Activated T-cell treated with anti-CD3 and anti-CD28 coated beads, Interleukin-2, amount 50 U/mL, for 24 hours (primary cell): ENCODE measurements at regions not wholly inside any gene's neighbourhood (a gene's known extent, or its start where the extent isn't known, plus 50 kb on each side); places are given as distances from the start of the nearest gene placed in this dataset.

Experiments
- DNase-seq: peaks from one replicate; pipeline ENCODE4 v3.0.0-alpha.2; 2020
- H3K27ac Mint-ChIP-seq: 2 replicates; pipeline ENCODE4 v1.8.0; 2020; ENCODE audit warnings: mild to moderate bottlenecking, mixed read lengths
- H3K27me3 Mint-ChIP-seq: 2 replicates; pipeline ENCODE4 v1.8.0; 2020; ENCODE audit warnings: mixed read lengths
- H3K36me3 Mint-ChIP-seq: 2 replicates; pipeline ENCODE4 v1.8.0; 2020; ENCODE audit warnings: low read depth, mixed read lengths
- H3K4me1 Mint-ChIP-seq: 2 replicates; pipeline ENCODE4 v1.8.0; 2020; ENCODE audit warnings: low read depth, mixed read lengths
- H3K4me3 Mint-ChIP-seq: 2 replicates; pipeline ENCODE4 v1.8.0; 2020; ENCODE audit warnings: mild to moderate bottlenecking, moderate library complexity, mixed read lengths
- H3K9me3 Mint-ChIP-seq: 2 replicates; pipeline ENCODE4 v1.8.0; 2020; ENCODE audit warnings: mixed read lengths

DNA sequence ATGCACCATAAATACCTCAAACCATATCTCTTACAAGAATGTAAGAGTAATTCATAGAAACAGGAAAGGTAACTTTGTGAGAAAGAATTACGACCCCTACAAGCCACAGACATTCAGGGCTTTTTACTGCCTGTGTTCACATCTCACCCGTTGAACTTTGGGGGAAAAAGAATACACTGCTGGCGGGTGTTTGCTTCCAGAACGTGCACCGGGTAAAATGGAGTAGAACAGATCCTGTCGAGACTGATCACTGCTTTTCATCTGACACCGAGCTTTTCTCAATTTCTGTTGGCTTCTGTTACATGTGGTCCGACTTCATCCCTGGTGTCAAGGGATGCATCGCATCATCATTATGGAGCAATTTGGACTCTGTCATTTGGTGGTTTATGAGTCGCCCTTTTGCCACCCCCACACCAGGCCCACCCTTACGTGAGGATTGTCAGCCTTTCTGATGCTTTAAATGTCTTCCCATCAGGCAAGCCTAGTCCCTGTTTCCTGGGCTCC is 219.2 kb upstream of the ZFP64 start:
- Mint-ChIP-seq H3K4me3 (peak overlapping the region; percentile 34), H3K9me3 (peaks cover 21% of the 10 kb centered on the region), H3K36me3 (peaks cover 10% of the 10 kb centered on the region), H3K27ac (peak overlapping the region; percentile 71), H3K27me3 (no peaks in the 10 kb centered on the region), H3K4me1 (peaks cover 65% of the 10 kb centered on the region)
- no peak for DNase-seq

DNA sequence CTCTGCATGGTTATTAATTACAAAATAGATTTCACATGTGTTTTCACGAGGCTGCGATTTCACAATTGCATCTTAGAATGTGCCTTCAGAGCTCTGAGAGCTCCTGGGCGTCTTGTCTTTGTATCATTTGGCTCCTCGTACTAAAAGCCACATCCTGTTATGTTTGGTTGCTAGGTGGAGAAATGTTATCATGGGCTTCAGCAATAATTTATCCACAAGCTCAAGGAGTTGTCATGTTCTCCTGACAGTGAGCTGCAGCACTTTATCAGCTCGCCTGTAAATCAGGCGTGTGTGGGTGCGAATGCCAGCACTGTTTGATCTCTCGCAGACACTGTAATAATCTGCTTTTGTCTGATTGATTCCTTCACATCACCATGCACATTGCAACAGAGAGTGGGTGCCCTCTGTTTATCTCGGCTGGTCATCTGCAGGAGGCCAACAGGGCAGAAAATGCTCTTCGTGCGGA is 218.6 kb upstream of the ZFP64 start:
- Mint-ChIP-seq H3K36me3 (peaks cover 10% of the 10 kb centered on the region), H3K27me3 (no peaks in the 10 kb centered on the region), H3K4me1 (peaks cover 70% of the 10 kb centered on the region), H3K27ac (peak overlapping the region; percentile 71), H3K4me3 (peak overlapping the region; percentile 34), H3K9me3 (peaks cover 21% of the 10 kb centered on the region)
- DNase-seq: peak; percentile 38

DNA sequence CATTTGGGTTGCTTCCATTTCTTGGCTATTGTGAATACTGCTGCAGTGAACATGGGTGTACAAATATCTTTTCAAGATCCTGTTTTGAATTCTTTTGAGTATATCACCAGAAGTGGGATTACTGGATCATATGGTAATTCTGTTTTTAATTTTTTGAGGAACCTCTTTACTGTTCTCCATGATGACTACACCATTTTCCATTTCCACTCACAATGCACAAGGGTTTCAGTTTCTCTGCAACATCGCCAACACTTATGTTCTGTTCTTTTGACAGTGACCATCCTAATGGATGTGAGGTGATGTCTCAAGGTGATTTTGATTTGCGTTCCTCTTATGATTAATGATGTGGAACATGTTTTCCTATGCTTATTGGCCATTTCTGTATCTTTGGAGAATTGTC is 214.4 kb upstream of the ZFP64 start:
- no peak for DNase-seq
- Mint-ChIP-seq H3K27me3 (no peaks in the 10 kb centered on the region), H3K4me1 (peaks cover 77% of the 10 kb centered on the region), H3K4me3 (no peak overlapping the region), H3K36me3 (no peaks in the 10 kb centered on the region), H3K27ac (peak overlapping the region; percentile 70), H3K9me3 (peaks cover 16% of the 10 kb centered on the region)

DNA sequence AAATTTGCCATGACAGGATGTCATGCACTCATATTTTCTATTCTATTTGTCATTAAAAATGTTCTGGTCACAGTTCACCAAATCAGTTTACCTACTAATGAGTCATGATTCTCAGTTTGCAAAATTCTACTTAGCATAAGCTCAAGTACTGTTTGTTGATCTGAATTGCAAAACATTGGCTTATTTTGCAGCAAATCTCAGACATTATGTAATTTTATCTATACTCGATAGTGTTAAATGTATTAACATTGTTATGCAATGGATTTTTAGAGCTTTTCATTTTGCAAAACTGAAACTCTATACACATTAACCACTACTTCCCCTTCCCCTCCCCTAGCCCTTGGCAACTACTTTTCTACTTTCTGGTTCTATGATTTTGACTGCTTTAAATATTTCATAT is 213.8 kb upstream of the ZFP64 start:
- Mint-ChIP-seq H3K4me1 (peaks cover 73% of the 10 kb centered on the region), H3K9me3 (peaks cover 16% of the 10 kb centered on the region), H3K4me3 (peak overlapping the region; percentile 0), H3K27me3 (no peaks in the 10 kb centered on the region), H3K27ac (peak overlapping the region; percentile 74), H3K36me3 (no peaks in the 10 kb centered on the region)
- DNase-seq: no peak

DNA sequence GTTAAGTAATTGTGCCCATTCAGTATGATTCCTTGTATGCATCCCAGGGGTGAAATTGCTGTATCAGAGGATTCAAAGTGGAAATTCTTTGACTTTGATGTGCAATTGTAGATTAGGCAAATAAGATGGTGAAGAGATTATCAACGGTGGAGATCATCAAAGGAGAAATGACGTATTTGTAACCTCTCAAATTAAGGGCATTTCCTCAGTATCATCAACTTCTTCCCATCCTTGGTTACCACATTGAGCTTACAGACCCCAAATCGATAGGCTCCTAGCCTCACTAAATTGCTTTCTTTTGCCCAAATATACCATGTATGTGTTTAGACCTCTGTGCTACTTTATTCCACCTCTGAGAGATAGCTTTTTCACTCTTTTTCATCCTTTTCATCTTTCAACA is 213.1 kb upstream of the ZFP64 start:
- Mint-ChIP-seq H3K9me3 (peaks cover 16% of the 10 kb centered on the region), H3K27ac (peak overlapping the region; percentile 74), H3K4me1 (peaks cover 73% of the 10 kb centered on the region), H3K36me3 (no peaks in the 10 kb centered on the region), H3K27me3 (no peaks in the 10 kb centered on the region), H3K4me3 (no peak overlapping the region)
- no peak for DNase-seq

DNA sequence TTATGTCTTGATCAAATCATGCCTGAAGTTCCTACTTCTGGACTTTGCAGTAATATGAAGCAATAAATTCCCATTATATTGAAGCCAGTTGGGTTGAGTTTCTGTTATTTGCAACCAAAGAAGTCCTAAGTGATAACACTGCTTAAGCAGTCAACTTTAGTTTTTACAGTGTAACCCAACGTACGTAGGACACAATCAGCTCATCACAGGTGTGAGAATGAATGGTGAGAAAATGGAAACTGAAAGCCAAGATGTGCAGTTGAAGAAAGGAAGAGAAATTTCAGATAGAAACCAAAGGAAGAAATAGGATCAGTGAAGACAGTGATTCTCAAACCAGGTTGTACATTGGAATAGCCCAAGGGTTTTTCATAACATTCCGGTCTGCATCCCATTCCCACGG is 211.4 kb upstream of the ZFP64 start:
- H3K27me3 Mint-ChIP-seq: no peaks in the 10 kb centered on the region
- peak overlapping the region; percentile 6 for H3K27ac Mint-ChIP-seq
- H3K4me1 Mint-ChIP-seq: peaks cover 71% of the 10 kb centered on the region

DNA sequence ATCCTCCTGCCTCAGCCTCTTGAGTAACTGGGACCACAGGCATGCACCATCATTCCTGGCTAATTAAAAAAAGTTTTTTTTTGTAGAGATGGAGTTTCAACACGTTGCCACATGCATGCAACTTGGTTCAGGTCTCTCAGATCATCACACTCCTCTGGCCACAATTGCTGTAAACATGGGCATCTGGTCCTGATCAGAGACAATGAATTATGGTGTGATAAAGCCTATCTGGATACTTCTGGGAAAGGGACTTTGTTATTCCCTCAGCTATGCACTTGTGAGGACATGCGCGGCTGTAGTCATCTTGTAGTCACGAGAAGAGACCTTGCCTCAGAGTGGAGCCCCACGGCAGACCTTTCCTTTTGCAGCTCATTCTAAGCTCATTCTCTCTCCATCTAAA is 210.9 kb upstream of the ZFP64 start:
- Mint-ChIP-seq H3K9me3 (peaks cover 16% of the 10 kb centered on the region), H3K36me3 (no peaks in the 10 kb centered on the region), H3K27me3 (no peaks in the 10 kb centered on the region), H3K4me3 (no peak overlapping the region), H3K27ac (no peak overlapping the region), H3K4me1 (peaks cover 67% of the 10 kb centered on the region)
- DNase-seq: no peak

More for the DNA sequence above, 211.4 kb upstream of the ZFP64 start:
- Mint-ChIP-seq H3K9me3 (peaks cover 16% of the 10 kb centered on the region), H3K4me3 (no peak overlapping the region), H3K36me3 (no peaks in the 10 kb centered on the region)
- no peak for DNase-seq

DNA sequence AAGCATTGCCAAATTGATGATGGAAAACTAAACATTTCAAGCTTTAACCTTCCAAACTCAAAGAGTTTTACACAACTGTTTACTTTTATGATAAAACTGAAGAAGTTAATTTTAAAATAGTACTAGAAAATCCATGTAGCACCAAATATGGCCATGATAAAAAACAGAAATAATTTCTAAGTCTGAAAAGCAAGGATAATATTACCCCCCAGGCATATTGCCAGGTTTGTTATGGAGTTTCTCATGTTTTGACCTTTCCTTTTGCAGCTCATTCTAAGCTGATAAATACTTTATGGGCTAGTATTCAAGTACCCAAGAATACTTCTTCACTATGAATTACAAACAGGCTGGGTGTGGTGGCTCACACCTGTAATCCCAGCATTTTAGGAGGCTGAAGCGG is 209.9 kb upstream of the ZFP64 start:
- Mint-ChIP-seq H3K4me1 (peaks cover 57% of the 10 kb centered on the region), H3K27me3 (no peaks in the 10 kb centered on the region), H3K36me3 (no peaks in the 10 kb centered on the region), H3K4me3 (no peak overlapping the region), H3K27ac (no peak overlapping the region), H3K9me3 (peaks cover 7% of the 10 kb centered on the region)
- DNase-seq: no peak

DNA sequence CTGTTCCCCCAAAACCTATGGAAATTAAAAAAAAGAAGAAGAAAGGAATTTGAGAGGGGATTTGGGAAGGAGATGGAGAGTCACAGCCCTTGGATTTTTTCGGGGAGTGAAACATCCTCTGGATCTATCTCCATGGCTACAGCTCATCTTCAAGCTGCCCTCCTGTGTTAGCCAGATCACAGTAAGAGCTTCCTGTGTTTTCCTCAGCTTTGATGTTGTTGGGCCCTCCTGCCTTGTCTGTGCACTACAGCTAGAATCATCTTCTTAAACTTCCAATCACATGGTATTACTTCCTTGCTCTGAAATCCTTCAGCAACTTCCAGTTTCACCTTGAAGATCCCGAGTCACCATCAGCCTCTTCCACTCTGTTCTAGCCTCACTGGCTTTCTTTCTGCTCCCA is 207.8 kb upstream of the ZFP64 start:
- no peak for DNase-seq
- Mint-ChIP-seq H3K27ac (no peak overlapping the region), H3K4me1 (peaks cover 38% of the 10 kb centered on the region), H3K9me3 (peaks cover 7% of the 10 kb centered on the region), H3K4me3 (no peak overlapping the region), H3K27me3 (no peaks in the 10 kb centered on the region), H3K36me3 (no peaks in the 10 kb centered on the region)

DNA sequence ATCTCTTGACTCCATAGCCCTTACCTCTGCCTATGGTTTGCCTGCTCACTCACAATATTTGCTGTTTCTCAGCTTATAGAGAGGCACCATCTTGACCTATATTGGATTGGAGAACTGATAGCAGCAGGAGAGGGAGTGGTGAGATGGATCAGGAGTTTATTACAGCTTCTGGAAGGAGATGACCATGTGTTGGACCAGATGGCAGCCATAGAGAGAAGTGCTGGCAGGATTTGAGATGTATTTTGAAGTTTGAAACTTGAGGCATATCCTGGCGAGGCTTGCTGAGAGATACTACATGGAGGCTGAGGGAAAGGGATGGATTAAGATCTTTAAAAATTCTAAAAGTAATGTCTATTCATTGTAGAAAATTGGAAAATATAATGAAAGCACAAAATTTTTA is 198.0 kb upstream of the ZFP64 start:
- Mint-ChIP-seq H3K27ac (no peak overlapping the region), H3K27me3 (no peaks in the 10 kb centered on the region), H3K36me3 (no peaks in the 10 kb centered on the region), H3K4me3 (no peak overlapping the region), H3K9me3 (no peaks in the 10 kb centered on the region), H3K4me1 (peaks cover 8% of the 10 kb centered on the region)
- DNase-seq: no peak

DNA sequence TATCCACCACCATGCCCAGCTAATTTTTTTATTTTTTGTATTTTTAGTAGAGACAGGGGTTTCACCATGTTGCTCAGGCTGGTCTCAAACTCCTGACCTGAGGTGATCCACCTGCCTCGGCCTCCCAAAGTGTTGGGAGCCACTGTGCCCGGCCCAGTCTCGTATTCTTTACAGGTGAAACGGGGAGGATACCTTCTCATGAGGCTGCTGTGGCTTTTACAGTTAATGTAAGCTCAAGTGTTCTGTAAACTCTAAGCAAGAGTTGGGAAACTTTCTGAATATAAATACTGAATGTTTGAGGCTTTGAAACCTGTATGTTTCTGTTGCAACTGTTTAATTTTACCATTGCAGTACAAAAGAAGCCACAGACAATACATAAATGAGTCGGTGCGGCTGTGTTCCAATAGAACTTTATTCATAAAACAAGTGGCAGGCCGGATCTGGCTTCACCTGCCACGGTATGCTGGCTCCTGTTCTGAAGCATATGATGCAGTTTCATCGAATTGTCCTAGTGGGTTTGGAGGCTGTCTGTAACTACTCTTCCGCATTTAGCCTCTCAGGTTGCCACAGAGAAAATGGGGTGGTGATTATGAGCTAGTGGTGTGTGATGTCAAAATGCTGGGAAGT is 192.5 kb upstream of the ZFP64 start:
- DNase-seq: no peak
- Mint-ChIP-seq H3K27me3 (no peaks in the 10 kb centered on the region), H3K4me1 (peaks cover 17% of the 10 kb centered on the region), H3K27ac (peak overlapping the region; percentile 5), H3K9me3 (peaks cover 3% of the 10 kb centered on the region), H3K4me3 (no peak overlapping the region), H3K36me3 (no peaks in the 10 kb centered on the region)

DNA sequence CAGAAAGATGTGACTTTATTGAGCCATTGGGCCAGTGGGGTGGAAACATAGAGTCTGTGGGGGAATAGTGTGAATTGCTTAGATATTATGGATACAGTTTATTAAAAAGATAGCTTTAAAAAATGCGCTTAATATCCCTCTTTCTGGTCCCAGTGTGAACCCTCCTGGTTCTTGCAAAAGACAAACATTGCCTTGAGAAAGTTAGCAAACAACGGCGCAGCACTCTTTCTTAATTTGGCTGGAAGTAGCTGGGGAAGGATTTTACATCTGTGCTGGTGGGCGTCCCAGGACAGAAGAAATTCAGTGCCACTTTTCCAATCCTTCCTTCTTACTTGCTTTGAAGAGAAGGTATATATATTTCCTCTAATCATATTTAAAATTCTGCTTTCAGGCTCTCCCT is 191.4 kb upstream of the ZFP64 start:
- Mint-ChIP-seq H3K4me1 (peaks cover 17% of the 10 kb centered on the region), H3K27me3 (no peaks in the 10 kb centered on the region), H3K4me3 (no peak overlapping the region), H3K36me3 (no peaks in the 10 kb centered on the region), H3K9me3 (peaks cover 3% of the 10 kb centered on the region), H3K27ac (no peak overlapping the region)
- DNase-seq: no peak

DNA sequence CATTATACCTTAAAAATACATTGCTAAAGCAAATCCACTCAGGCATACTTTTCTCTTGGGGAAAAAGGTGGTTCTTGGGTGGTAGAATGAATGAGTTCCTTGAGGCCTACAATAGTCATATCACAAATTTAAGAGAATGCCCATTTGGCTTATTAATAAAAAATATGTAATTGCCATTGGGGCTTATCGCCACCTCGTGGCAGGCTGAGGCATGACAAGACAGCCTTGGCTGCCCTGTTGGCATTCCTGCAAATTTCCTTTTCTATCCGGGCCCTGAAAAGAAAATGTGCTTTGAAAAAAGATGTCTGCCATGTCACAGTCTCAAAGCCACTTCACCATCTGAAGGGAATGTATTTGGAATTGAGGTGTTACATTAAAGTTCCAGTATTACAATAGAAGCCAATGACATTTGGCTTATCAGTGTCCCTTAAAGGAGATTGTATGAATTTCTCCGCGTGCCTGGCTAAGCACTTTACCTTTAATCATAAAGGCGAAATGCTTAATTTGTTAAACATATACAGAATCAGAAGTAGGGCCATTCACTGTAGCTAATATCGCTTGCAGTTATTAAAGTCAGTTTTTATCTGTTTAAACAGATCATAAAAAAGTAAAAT is 188.3 kb upstream of the ZFP64 start:
- peak; percentile 64 for DNase-seq
- Mint-ChIP-seq H3K27ac (no peak overlapping the region), H3K9me3 (peaks cover 5% of the 10 kb centered on the region), H3K4me3 (no peak overlapping the region), H3K36me3 (no peaks in the 10 kb centered on the region), H3K27me3 (no peaks in the 10 kb centered on the region), H3K4me1 (peaks cover 17% of the 10 kb centered on the region)

DNA sequence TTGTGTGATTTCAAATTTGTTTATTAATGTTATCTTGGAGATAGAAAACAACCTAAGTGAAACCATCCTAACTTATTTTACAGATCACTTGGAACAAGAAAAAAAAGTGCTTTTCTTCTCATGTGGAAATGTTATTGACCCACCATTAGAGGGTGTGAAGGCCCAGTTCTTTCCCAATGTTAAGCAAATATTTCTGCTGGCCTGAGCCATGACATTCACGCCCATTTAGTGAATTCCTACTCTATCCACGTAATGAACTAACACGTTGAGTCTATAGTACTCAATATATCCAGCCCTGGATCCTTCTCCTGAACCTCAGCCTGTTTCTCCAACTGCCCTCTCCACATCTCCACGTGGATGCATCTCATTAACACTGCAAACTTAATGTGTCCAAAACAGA is 180.6 kb upstream of the ZFP64 start:
- Mint-ChIP-seq H3K27me3 (no peaks in the 10 kb centered on the region), H3K4me1 (no peaks in the 10 kb centered on the region), H3K9me3 (no peaks in the 10 kb centered on the region), H3K36me3 (no peaks in the 10 kb centered on the region), H3K4me3 (no peak overlapping the region), H3K27ac (no peak overlapping the region)
- DNase-seq: no peak

DNA sequence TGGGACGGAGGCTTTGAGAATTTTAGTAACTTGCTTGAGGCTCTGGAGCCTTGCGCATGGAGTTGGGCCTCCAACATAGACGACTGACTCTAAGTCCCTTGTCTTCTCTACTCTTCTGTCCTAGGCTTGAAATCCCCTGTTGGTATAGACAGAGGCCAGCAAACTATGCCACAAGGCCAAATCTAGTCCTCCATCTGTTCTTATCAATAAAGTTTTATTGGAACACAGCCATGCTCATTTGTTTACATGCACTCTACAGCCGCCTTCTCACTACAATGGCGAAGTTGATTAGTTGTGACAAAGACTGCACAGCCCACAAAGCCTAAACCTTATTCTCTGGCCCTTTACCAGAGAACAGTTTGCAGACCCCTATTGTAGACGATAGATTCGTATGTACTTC is 174.1 kb upstream of the ZFP64 start:
- H3K27ac Mint-ChIP-seq: no peak overlapping the region
- no peak for DNase-seq

More for the DNA sequence above, 174.1 kb upstream of the ZFP64 start:
- Mint-ChIP-seq H3K4me1 (peaks cover 11% of the 10 kb centered on the region), H3K36me3 (no peaks in the 10 kb centered on the region), H3K9me3 (no peaks in the 10 kb centered on the region), H3K27me3 (no peaks in the 10 kb centered on the region), H3K4me3 (no peak overlapping the region)
